ENCODE measurements at regions not wholly inside any gene's neighbourhood (a gene's known extent, or its start where the extent isn't known, plus 50 kb on each side); places are given as distances from the start of the nearest gene placed in this dataset.

DNA sequence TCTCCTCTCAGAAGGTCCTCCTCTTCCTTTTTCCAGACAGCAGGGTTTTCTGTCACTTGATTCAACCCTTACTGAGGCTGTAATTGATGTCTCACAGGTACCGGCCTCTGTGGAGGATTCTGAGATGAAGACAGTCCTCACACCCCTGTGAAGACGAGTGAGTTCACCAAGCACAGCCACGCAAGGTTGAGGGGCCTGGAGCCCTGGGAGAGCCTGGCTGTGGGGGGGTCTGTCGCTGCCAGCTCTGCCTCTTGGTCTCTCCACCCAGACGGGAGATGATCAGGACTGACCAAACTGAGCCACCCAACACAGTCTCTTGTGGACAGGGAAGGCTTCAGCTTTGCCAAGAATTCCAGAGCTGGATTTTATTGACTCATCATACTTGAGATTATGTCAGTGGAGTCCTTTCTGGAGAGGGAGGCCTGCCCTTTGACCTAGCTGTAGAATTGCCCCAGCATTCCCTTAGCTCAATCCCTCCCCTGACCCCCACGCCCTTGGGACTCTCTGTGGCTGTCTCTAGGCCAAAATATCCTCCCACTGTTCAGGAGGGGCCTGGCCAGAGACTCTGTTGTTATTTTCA, 51.1 kb upstream of the CRHR1 start:
- CTCF ChIA-PET (ENCODE audit: low intra/inter-chr PET ratio, low total read pairs), result no interaction called here
- peaks cover 26% of the 10 kb centered on the region for H3K9me3 ChIP-seq (ENCODE audit: low read length)
- no peak for TF ChIP-seq SRSF4 (IDR thresholded peaks at IDR 0.05; ENCODE audit: low read depth, low read length, poor library complexity, severe bottlenecking)
- no peak for TF ChIP-seq ZNF143 (CRISPR knock-in tag; IDR thresholded peaks at IDR 0.05)
- no peak for TF ChIP-seq ZBTB2 (CRISPR knock-in tag; IDR thresholded peaks at IDR 0.05; ENCODE audit: low read depth)
- TF ChIP-seq, protein P1, sequence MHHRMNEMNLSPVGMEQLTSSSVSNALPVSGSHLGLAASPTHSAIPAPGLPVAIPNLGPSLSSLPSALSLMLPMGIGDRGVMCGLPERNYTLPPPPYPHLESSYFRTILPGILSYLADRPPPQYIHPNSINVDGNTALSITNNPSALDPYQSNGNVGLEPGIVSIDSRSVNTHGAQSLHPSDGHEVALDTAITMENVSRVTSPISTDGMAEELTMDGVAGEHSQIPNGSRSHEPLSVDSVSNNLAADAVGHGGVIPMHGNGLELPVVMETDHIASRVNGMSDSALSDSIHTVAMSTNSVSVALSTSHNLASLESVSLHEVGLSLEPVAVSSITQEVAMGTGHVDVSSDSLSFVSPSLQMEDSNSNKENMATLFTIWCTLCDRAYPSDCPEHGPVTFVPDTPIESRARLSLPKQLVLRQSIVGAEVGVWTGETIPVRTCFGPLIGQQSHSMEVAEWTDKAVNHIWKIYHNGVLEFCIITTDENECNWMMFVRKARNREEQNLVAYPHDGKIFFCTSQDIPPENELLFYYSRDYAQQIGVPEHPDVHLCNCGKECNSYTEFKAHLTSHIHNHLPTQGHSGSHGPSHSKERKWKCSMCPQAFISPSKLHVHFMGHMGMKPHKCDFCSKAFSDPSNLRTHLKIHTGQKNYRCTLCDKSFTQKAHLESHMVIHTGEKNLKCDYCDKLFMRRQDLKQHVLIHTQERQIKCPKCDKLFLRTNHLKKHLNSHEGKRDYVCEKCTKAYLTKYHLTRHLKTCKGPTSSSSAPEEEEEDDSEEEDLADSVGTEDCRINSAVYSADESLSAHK (CRISPR knock-in tag; IDR thresholded peaks at IDR 0.05; ENCODE audit: borderline replicate concordance), result no peak
- TF ChIP-seq FOXJ3 (CRISPR knock-in tag; IDR thresholded peaks at IDR 0.05; ENCODE audit: borderline replicate concordance), result no peak
- no peaks in the 10 kb centered on the region for H4K20me1 ChIP-seq (ENCODE audit: insufficient read depth, low read length)
- no peak overlapping the region for H3K4me2 ChIP-seq (ENCODE audit: low read depth, low read length)
- no peak overlapping the region for H3K4me3 ChIP-seq (replicated peaks in 1 of 3; ENCODE audit: insufficient read depth in 1 of 3, low read depth in 2 of 3, low read length in 3 of 3)
- intact Hi-C loops (cut with micrococcal nuclease; ENCODE audit: unreplicated experiment), result no loop called here
- H3K36me3 ChIP-seq (replicated peaks in 1 of 2; ENCODE audit: control insufficient read depth in 1 of 2, insufficient read depth in 2 of 2, low read length in 2 of 2), result no peaks in the 10 kb centered on the region
- H3K4me1 ChIP-seq (ENCODE audit: insufficient read depth, low read length), result no peaks in the 10 kb centered on the region
- WGBS (ENCODE audit: low lambda C conversion rate), result 0% methylated on average over 6 of the region's 6 CpGs
- ATAC-seq (no peak), FAIRE-seq (no peak), DNase-seq (ENCODE audit: low spot score) (no peak)
- in situ Hi-C loops (cut with HindIII; ENCODE audit: extremely low pct_ligation_motif_present, low pct_unique_long_range_greater_than_20kb), result no loop called here
- no peak overlapping the region for H3K27ac ChIP-seq (ENCODE audit: extremely low read length, insufficient read depth, low read length)
- H3K9ac ChIP-seq (ENCODE audit: insufficient read depth, low read depth, low read length), result no peak overlapping the region
- no peaks in the 10 kb centered on the region for H3K79me2 ChIP-seq (ENCODE audit: insufficient read depth, low read length)
- BruUV-seq (replicated peaks), result no TSS peak
- H2AFZ ChIP-seq (ENCODE audit: low read length), result no peak overlapping the region
- peaks cover 0 to 1% of the 10 kb centered on the region in 2 experiments; a peak in 1 of 5 replicates for H3K27me3 ChIP-seq (ENCODE audit: control insufficient read depth in 1 of 2, insufficient read depth in 2 of 2, low read length in 2 of 2)
- POLR2A ChIA-PET, result no interaction called here
